GM19351 (cell line): ENCODE measurements at regions not wholly inside any gene's neighbourhood (a gene's known extent, or its start where the extent isn't known, plus 50 kb on each side); places are given as distances from the start of the nearest gene placed in this dataset.

Experiments used
- ATAC-seq: cut with Tn5 transposase; IDR thresholded peaks from one replicate; pipeline ENCODE4 v1.9.1; 2021; ENCODE audit warnings: mild to moderate bottlenecking, moderate library complexity; ENCODE audit not compliant: unreplicated experiment

GRCh38 chr2:7281231-7282201 lies 364.3 kb downstream of the RNF144A start:
- ATAC-seq: peak; percentile 51

- ATAC-seq: no peak
These were observed 368.9 kb downstream of the RNF144A start for GRCh38 chr2:7286120-7286519.

- no peak for ATAC-seq
These were observed 371.3 kb downstream of the RNF144A start for GRCh38 chr2:7288484-7288883.

GRCh38 chr2:7289697-7290096 lies 372.5 kb downstream of the RNF144A start:
- no peak for ATAC-seq

- ATAC-seq: no peak
These were observed 375.0 kb downstream of the RNF144A start for GRCh38 chr2:7292154-7292691.

- no peak for ATAC-seq
These were observed 392.4 kb downstream of the RNF144A start for GRCh38 chr2:7309582-7309981.

GRCh38 chr2:7324706-7325105 lies 407.5 kb downstream of the RNF144A start:
- no peak for ATAC-seq

- ATAC-seq: no peak
These were observed 408.0 kb downstream of the RNF144A start for GRCh38 chr2:7325186-7325585.

GRCh38 chr2:7329465-7329864 lies 412.3 kb downstream of the RNF144A start:
- ATAC-seq: no peak

GRCh38 chr2:7333189-7333765 lies 416.1 kb downstream of the RNF144A start:
- ATAC-seq: no peak

- ATAC-seq: no peak
These were observed 416.8 kb downstream of the RNF144A start for GRCh38 chr2:7333960-7334493.

GRCh38 chr2:7338961-7339360 lies 421.7 kb downstream of the RNF144A start:
- ATAC-seq: no peak

- ATAC-seq: no peak
These were observed 429.1 kb downstream of the RNF144A start for GRCh38 chr2:7346336-7346735.

- ATAC-seq: peak; percentile 87
These were observed 431.5 kb downstream of the RNF144A start for GRCh38 chr2:7348761-7349160.

- no peak for ATAC-seq
These were observed 435.0 kb downstream of the RNF144A start for GRCh38 chr2:7352191-7352590.

- no peak for ATAC-seq
These were observed 436.4 kb downstream of the RNF144A start for GRCh38 chr2:7353571-7353970.

- ATAC-seq: no peak
These were observed 438.6 kb downstream of the RNF144A start for GRCh38 chr2:7355781-7356180.

- ATAC-seq: no peak
These were observed 439.8 kb downstream of the RNF144A start for GRCh38 chr2:7356909-7357584.

- no peak for ATAC-seq
These were observed 440.8 kb downstream of the RNF144A start for GRCh38 chr2:7357993-7358392.

- ATAC-seq: no peak
These were observed 441.7 kb downstream of the RNF144A start for GRCh38 chr2:7358865-7359447.

- ATAC-seq: no peak
These were observed 446.7 kb downstream of the RNF144A start for GRCh38 chr2:7363906-7364305.
